B cell (primary cell): ENCODE measurements at regions not wholly inside any gene's neighbourhood (a gene's known extent, or its start where the extent isn't known, plus 50 kb on each side); places are given as distances from the start of the nearest gene placed in this dataset.

Experiments used
- ATAC-seq: fragments of 200-7000 bp; cut with Tn5 transposase; one replicate; pipeline ENCODE4 v1.10.0; 2021; ENCODE audit warnings: low read depth, mild to moderate bottlenecking, moderate number of reproducible peaks, moderate library complexity
- CTCF ChIA-PET: fragments of 350-600 bp; sonication (Branson Sonifier 250); formaldehyde crosslinking; loops from one replicate; lab custom pipeline; 2021; ENCODE audit warnings: antibody characterized with exemption, inconsistent platforms; lab: Charles Lee
- POLR2A ChIA-PET: fragments of 350-600 bp; sonication (Branson Sonifier 250); formaldehyde crosslinking; loops from one replicate; lab custom pipeline; 2021; ENCODE audit warnings: antibody characterized with exemption; lab: Charles Lee
- DNase-seq: peaks from one replicate; pipeline ENCODE4 v3.0.0; 2013
- H2AFZ ChIP-seq: 2 replicates; pipeline ENCODE4 v1.6.1; 2012; ENCODE audit warnings: mild to moderate bottlenecking, low read depth, low read length; ENCODE audit not compliant: insufficient read depth, poor library complexity, severe bottlenecking
- H3K27ac ChIP-seq, 2 donors: 1 replicate in 1 of 2; 2 replicates in 1 of 2; pipeline ENCODE4 v1.5.1; 2012 to 2013; ENCODE audit warnings: low read length in 2 of 2, mild to moderate bottlenecking in 2 of 2, moderate library complexity in 1 of 2
- H3K27me3 ChIP-seq, 4 experiments: fragments of 200-600 bp in 1 of 4; sonication (generic) in 1 of 4; replicated peaks in 1 of 4; 1 replicate in 2 of 4; 2 replicates in 2 of 4; pipeline versions ENCODE4 v1.6.1 to v1.7.0; 2013 to 2016; ENCODE audit warnings: low read length in 3 of 4, mild to moderate bottlenecking in 2 of 4, mixed read lengths in 1 of 4, moderate library complexity in 1 of 4; ENCODE audit not compliant: insufficient read depth in 4 of 4, control insufficient read depth in 3 of 4; ENCODE audit errors: control extremely low read depth in 1 of 4
- H3K36me3 ChIP-seq, 2 experiments: replicated peaks in 1 of 2; 1 replicate in 1 of 2; 2 replicates in 1 of 2; pipeline versions ENCODE4 v1.6.1 to v1.7.1; 2013; ENCODE audit warnings: low read length in 1 of 2; ENCODE audit not compliant: insufficient read depth in 2 of 2, control insufficient read depth in 1 of 2; ENCODE audit errors: control extremely low read depth in 1 of 2, extremely low read depth in 1 of 2
- H3K4me1 ChIP-seq, 2 donors: fragments of 200-600 bp in 1 of 2; sonication (generic) in 1 of 2; 1 replicate in 1 of 2; 2 replicates in 1 of 2; pipeline versions ENCODE4 v1.5.1 to v1.6.1; 2013 to 2017; ENCODE audit warnings: low read length in 2 of 2; ENCODE audit not compliant: control insufficient read depth in 2 of 2, insufficient read depth in 2 of 2
- H3K4me2 ChIP-seq: replicated peaks from 2 replicates; pipeline ENCODE3; 2012; ENCODE audit warnings: mild to moderate bottlenecking, low read depth, low read length; ENCODE audit not compliant: poor library complexity, severe bottlenecking
- H3K4me3 ChIP-seq, 5 experiments: fragments of 200-600 bp in 1 of 5; sonication (generic) in 1 of 5; 1 replicate in 3 of 5; 2 replicates in 2 of 5; pipeline versions ENCODE4 v1.5.1 to v1.7.0; 2011 to 2016; ENCODE audit warnings: low read length in 4 of 5, mild to moderate bottlenecking in 4 of 5, low read depth in 2 of 5, control low read depth in 1 of 5, moderate library complexity in 1 of 5; ENCODE audit not compliant: insufficient read depth in 1 of 5; ENCODE audit errors: control extremely low read depth in 1 of 5, extremely low read depth in 1 of 5
- H3K79me2 ChIP-seq: fragments of 200-600 bp; sonication (generic); one replicate; pipeline ENCODE4 v1.6.0; 2016; ENCODE audit warnings: low read length; ENCODE audit not compliant: control insufficient read depth, insufficient read depth
- H3K9ac ChIP-seq: fragments of 200-600 bp; sonication (generic); 2 replicates; pipeline ENCODE4 v1.6.1; 2017; ENCODE audit warnings: mild to moderate bottlenecking, low read length, moderate library complexity
- H3K9me3 ChIP-seq, 3 donors: one replicate each; pipeline versions ENCODE4 v1.6.1 to v1.7.1; 2013; ENCODE audit warnings: low read length in 2 of 3; ENCODE audit not compliant: control insufficient read depth in 2 of 3, insufficient read depth in 1 of 3; ENCODE audit errors: control extremely low read depth in 1 of 3
- H4K20me1 ChIP-seq: 2 replicates; pipeline ENCODE4 v1.6.0; 2012; ENCODE audit warnings: mild to moderate bottlenecking, low read length; ENCODE audit not compliant: insufficient read depth, control insufficient read depth, poor library complexity, severe bottlenecking
- H3K27ac Mint-ChIP-seq: one replicate; pipeline ENCODE4 v1.8.0; 2021; ENCODE audit warnings: mixed read lengths
- H3K27me3 Mint-ChIP-seq: one replicate; pipeline ENCODE4 v1.8.0; 2021; ENCODE audit warnings: mixed read lengths
- H3K4me1 Mint-ChIP-seq: one replicate; pipeline ENCODE4 v1.8.0; 2021; ENCODE audit warnings: mixed read lengths
- H3K4me3 Mint-ChIP-seq: one replicate; pipeline ENCODE4 v1.8.0; 2021; ENCODE audit warnings: mixed read lengths
- H3K9me3 Mint-ChIP-seq: one replicate; pipeline ENCODE4 v1.8.0; 2022; ENCODE audit warnings: mixed read lengths; ENCODE audit not compliant: insufficient read depth
- CTCF ChIP-seq: fragments of 200-600 bp; IDR thresholded peaks from one replicate; pipeline ENCODE4 v1.8.0; 2022; ENCODE audit warnings: antibody characterized with exemption, mild to moderate bottlenecking
- EZH2 ChIP-seq: IDR thresholded peaks from 2 replicates; pipeline ENCODE4 v1.6.1; 2012; ENCODE audit warnings: borderline replicate concordance, low read depth, mild to moderate bottlenecking, moderate library complexity, low read length; ENCODE audit not compliant: insufficient read depth, poor library complexity, severe bottlenecking
- WGBS: methylation state at CpG from one replicate; pipeline ENCODE4 v1.1.5; 2013; ENCODE audit warnings: missing lambda C conversion rate; ENCODE audit not compliant: insufficient coverage; 5-methylcytosine and 5-hydroxymethylcytosine counted together
- intact Hi-C: fragments of 100-400 bp; cut with micrococcal nuclease; formaldehyde crosslinking; loops from one replicate; pipeline ENCODE4 v1.10.0; 2022

- Histone ChIP-seq H3K9ac (no peak overlapping the region), H3K4me1 (no peaks in the 10 kb centered on the region), H3K9me3 (no peaks in the 10 kb centered on the region), H2AFZ (no peak overlapping the region), H3K27ac (no peak overlapping the region), H3K79me2 (no peaks in the 10 kb centered on the region), H3K36me3 (no peaks in the 10 kb centered on the region), H3K27me3 (no peaks in the 10 kb centered on the region), H4K20me1 (no peaks in the 10 kb centered on the region), H3K4me3 (no peak overlapping the region), H3K4me2 (no peak overlapping the region)
- H3K4me3 Mint-ChIP-seq = no peak overlapping the region
- TF ChIP-seq EZH2 (no peak), CTCF (no peak)
- H3K9me3 Mint-ChIP-seq = no peaks in the 10 kb centered on the region
- H3K27ac Mint-ChIP-seq = no peak overlapping the region
- H3K4me1 Mint-ChIP-seq = no peaks in the 10 kb centered on the region
- CTCF ChIA-PET = no interaction called here
- ATAC-seq (no peak), DNase-seq (no peak)
- whole genome bisulfite sequencing = 94% methylated on average over 2 of the region's 3 CpGs
- no peaks in the 10 kb centered on the region for H3K27me3 Mint-ChIP-seq
- POLR2A ChIA-PET = no interaction called here
- intact Hi-C loops = no loop called here
Measured at GRCh38 chr6:92945799-92946198, 473.6 kb downstream of the EPHA7 start.

- no peak overlapping the region for H3K4me3 ChIP-seq
- H3K27me3 ChIP-seq = no peaks in the 10 kb centered on the region
- no peaks in the 10 kb centered on the region for H3K4me1 ChIP-seq
- H3K9ac ChIP-seq = no peak overlapping the region
- H3K4me1 Mint-ChIP-seq = no peaks in the 10 kb centered on the region
- ChIA-PET POLR2A (no interaction called here), CTCF (no interaction called here)
- no peak overlapping the region for H2AFZ ChIP-seq
- no peak for DNase-seq
- WGBS = no CpG with 5 or more reads among the region's 1 CpG
- H3K79me2 ChIP-seq = no peaks in the 10 kb centered on the region
- ATAC-seq = no peak
- H4K20me1 ChIP-seq = no peaks in the 10 kb centered on the region
- H3K27ac ChIP-seq = no peak overlapping the region
- TF ChIP-seq CTCF (no peak), EZH2 (no peak)
- no peaks in the 10 kb centered on the region for H3K36me3 ChIP-seq
- intact Hi-C loops = no loop called here
- H3K27me3 Mint-ChIP-seq = no peaks in the 10 kb centered on the region
- no peaks in the 10 kb centered on the region for H3K9me3 Mint-ChIP-seq
- no peak overlapping the region for H3K4me3 Mint-ChIP-seq
- no peak overlapping the region for H3K4me2 ChIP-seq
- H3K27ac Mint-ChIP-seq = no peak overlapping the region
- no peaks in the 10 kb centered on the region for H3K9me3 ChIP-seq
Measured at GRCh38 chr6:92944132-92944531, 475.2 kb downstream of the EPHA7 start.
